Activated CD8-positive, alpha-beta T cell treated with anti-CD3 and anti-CD28 coated beads for 36 hours (primary cell): ENCODE measurements at regions not wholly inside any gene's neighbourhood (a gene's known extent, or its start where the extent isn't known, plus 50 kb on each side); places are given as distances from the start of the nearest gene placed in this dataset.

Source experiments
- ATAC-seq: fragments of 200-7000 bp; cut with Tn5 transposase; one replicate; pipeline ENCODE4 v1.10.0; 2021; ENCODE audit warnings: mild to moderate bottlenecking, moderate library complexity
- CTCF ChIA-PET: fragments of 350-600 bp; sonication (Branson Sonifier 250); formaldehyde crosslinking; loops from one replicate; lab custom pipeline; 2021; ENCODE audit warnings: antibody characterized with exemption; lab: Charles Lee
- POLR2A ChIA-PET: fragments of 350-600 bp; sonication (Branson Sonifier 250); formaldehyde crosslinking; loops from one replicate; lab custom pipeline; 2021; ENCODE audit warnings: antibody characterized with exemption; lab: Charles Lee
- DNase-seq: peaks from one replicate; pipeline ENCODE4 v3.0.0-alpha.2; 2020
- H3K27ac Mint-ChIP-seq: one replicate; pipeline ENCODE4 v1.8.0; 2021; ENCODE audit warnings: mild to moderate bottlenecking, mixed read lengths
- H3K27me3 Mint-ChIP-seq: one replicate; pipeline ENCODE4 v1.8.0; 2021; ENCODE audit warnings: mixed read lengths
- H3K36me3 Mint-ChIP-seq: one replicate; pipeline ENCODE4 v1.8.0; 2021; ENCODE audit warnings: low read depth, mixed read lengths
- H3K4me1 Mint-ChIP-seq: one replicate; pipeline ENCODE4 v1.8.0; 2021; ENCODE audit warnings: low read depth, mixed read lengths
- H3K4me3 Mint-ChIP-seq: one replicate; pipeline ENCODE4 v1.8.0; 2021; ENCODE audit warnings: mild to moderate bottlenecking, moderate library complexity, mixed read lengths
- H3K9me3 Mint-ChIP-seq: one replicate; pipeline ENCODE4 v1.8.0; 2021; ENCODE audit warnings: mixed read lengths
- intact Hi-C: fragments of 100-400 bp; cut with micrococcal nuclease; formaldehyde crosslinking; loops from one replicate; pipeline ENCODE4 v1.10.0; 2022
- TF ChIP-seq, protein P1 (sequence below): fragments of 200-600 bp; IDR thresholded peaks from one replicate; pipeline ENCODE4 v1.8.0; 2022; ENCODE audit warnings: antibody characterized with exemption, mild to moderate bottlenecking

DNA sequence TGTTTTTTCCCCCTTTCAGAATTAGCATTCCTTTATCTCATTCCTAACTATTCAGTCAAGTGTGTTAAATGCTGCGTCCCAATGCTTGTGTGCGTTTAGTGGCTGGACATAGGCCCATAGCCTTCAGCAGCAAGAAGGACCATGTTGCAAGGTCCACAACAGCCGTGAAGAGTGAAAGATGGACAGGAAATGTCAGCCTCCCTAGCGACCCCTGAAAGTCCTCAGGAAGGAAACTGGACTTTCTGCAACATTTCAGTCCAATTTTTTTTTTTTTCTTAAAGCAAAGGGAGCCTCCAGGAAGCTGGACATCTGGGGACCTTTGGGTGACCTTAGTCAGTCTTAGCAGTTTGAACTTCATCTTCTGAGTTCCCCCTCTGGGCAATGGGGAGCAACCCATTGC, 550.7 kb upstream of the MGMT start:
- Mint-ChIP-seq H3K9me3 (no peaks in the 10 kb centered on the region), H3K4me3 (no peak overlapping the region), H3K27ac (no peak overlapping the region), H3K36me3 (no peaks in the 10 kb centered on the region), H3K4me1 (no peaks in the 10 kb centered on the region), H3K27me3 (peaks cover 4% of the 10 kb centered on the region)
- ChIA-PET POLR2A (no interaction called here), CTCF (no interaction called here)
- no peak for ATAC-seq
- intact Hi-C loops, result no loop called here
- DNase-seq, result no peak
- TF ChIP-seq, protein P1, sequence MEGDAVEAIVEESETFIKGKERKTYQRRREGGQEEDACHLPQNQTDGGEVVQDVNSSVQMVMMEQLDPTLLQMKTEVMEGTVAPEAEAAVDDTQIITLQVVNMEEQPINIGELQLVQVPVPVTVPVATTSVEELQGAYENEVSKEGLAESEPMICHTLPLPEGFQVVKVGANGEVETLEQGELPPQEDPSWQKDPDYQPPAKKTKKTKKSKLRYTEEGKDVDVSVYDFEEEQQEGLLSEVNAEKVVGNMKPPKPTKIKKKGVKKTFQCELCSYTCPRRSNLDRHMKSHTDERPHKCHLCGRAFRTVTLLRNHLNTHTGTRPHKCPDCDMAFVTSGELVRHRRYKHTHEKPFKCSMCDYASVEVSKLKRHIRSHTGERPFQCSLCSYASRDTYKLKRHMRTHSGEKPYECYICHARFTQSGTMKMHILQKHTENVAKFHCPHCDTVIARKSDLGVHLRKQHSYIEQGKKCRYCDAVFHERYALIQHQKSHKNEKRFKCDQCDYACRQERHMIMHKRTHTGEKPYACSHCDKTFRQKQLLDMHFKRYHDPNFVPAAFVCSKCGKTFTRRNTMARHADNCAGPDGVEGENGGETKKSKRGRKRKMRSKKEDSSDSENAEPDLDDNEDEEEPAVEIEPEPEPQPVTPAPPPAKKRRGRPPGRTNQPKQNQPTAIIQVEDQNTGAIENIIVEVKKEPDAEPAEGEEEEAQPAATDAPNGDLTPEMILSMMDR, result no peak

DNA sequence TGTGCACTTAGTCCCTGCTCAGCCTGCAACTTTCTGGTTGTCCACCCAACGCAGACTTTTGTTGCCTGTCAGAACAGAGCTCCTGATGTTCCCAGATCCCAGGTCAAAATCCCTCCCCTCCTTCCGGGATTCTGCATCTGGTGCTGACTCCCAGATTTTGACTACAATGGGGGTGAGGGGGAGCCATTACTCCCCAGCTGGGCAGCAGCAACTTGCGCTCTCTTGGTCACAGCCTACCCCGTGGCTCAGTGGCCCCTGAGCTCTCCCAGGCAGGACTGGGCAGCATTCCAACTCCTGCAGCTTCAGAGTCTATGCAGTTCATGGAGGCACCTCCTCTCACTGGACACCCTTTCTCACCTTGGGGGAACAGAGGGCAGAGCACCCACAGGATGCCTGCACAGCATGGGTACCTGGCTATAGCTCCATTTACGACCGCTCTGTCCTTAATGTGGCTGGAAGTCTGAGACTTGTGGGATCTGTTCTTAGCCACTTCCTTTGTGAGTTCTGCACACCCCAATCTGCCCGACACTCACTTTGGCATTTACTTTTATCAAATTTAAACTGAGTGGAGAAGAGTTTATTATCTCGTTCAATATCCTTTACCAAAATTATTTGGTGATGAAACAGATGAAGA, 545.5 kb upstream of the MGMT start:
- intact Hi-C loops, result no loop called here
- no peak overlapping the region for H3K27ac Mint-ChIP-seq
- H3K9me3 Mint-ChIP-seq, result no peaks in the 10 kb centered on the region
- no peak overlapping the region for H3K4me3 Mint-ChIP-seq
- peaks cover 5% of the 10 kb centered on the region for H3K27me3 Mint-ChIP-seq
- no peaks in the 10 kb centered on the region for H3K36me3 Mint-ChIP-seq
- TF ChIP-seq, protein P1, result no peak
- ChIA-PET CTCF (no interaction called here), POLR2A (no interaction called here)
- no peak for DNase-seq
- ATAC-seq, result no peak
- no peaks in the 10 kb centered on the region for H3K4me1 Mint-ChIP-seq

- Mint-ChIP-seq H3K27ac (no peak overlapping the region), H3K36me3 (no peaks in the 10 kb centered on the region), H3K4me3 (no peak overlapping the region), H3K9me3 (no peaks in the 10 kb centered on the region), H3K27me3 (peaks cover 5% of the 10 kb centered on the region), H3K4me1 (no peaks in the 10 kb centered on the region)
- ChIA-PET POLR2A (no interaction called here), CTCF (no interaction called here)
- intact Hi-C loops, result no loop called here
- TF ChIP-seq, protein P1, result no peak
- ATAC-seq, result no peak
- DNase-seq, result no peak
Observed at GRCh38 chr10:128922172-128922571, 544.9 kb upstream of the MGMT start.

DNA sequence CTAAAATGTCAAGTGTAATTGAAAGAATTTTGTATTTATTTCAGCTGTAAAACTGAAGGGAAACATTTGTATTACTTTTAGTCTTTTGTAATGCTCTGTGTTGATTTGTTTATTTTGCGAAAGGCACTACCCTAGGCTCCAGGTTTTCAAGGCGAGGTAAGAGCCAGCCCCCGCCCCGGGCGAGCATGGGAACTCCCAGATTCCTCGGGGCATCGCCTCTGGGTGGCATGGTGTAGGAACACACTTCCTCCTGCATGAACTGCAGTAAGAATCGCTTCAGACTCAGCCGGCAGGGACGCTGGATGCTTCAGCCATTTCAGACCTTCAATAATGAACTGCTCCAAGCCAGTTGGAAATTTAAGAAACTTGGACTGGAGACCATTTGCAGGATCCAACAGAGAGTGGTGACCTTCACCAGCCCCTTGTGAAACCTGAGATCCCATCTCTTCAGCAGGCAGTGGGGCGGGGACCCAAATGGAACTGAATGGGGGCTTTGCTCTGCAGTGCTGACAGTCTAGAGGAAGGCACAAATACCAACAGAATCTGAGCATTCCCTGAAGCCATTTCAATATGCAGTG, 544.3 kb upstream of the MGMT start:
- no peak for ATAC-seq
- TF ChIP-seq, protein P1, result no peak
- no peak overlapping the region for H3K27ac Mint-ChIP-seq
- H3K9me3 Mint-ChIP-seq, result no peaks in the 10 kb centered on the region
- H3K36me3 Mint-ChIP-seq, result no peaks in the 10 kb centered on the region
- CTCF ChIA-PET, result no interaction called here
- peaks cover 5% of the 10 kb centered on the region for H3K27me3 Mint-ChIP-seq
- H3K4me1 Mint-ChIP-seq, result no peaks in the 10 kb centered on the region
- no peak for DNase-seq
- intact Hi-C loops, result no loop called here
- POLR2A ChIA-PET, result no interaction called here
- no peak overlapping the region for H3K4me3 Mint-ChIP-seq

- Mint-ChIP-seq H3K27me3 (peaks cover 1% of the 10 kb centered on the region), H3K9me3 (no peaks in the 10 kb centered on the region), H3K4me3 (no peak overlapping the region), H3K36me3 (no peaks in the 10 kb centered on the region), H3K27ac (no peak overlapping the region), H3K4me1 (no peaks in the 10 kb centered on the region)
- ChIA-PET POLR2A (no interaction called here), CTCF (interaction anchor here (1.1 kb wide), 1 partner anchor 12 kb away, joined by 3 read pairs; no protein-coding TSS in a partner anchor)
- DNase-seq (no peak), ATAC-seq (no peak)
- TF ChIP-seq, protein P1, result no peak
- intact Hi-C loops, result no loop called here
Observed at GRCh38 chr10:128924918-128925317, 542.1 kb upstream of the MGMT start.
